ENCODE measurements at regions not wholly inside any gene's neighbourhood (a gene's known extent, or its start where the extent isn't known, plus 50 kb on each side); places are given as distances from the start of the nearest gene placed in this dataset.

DNA sequence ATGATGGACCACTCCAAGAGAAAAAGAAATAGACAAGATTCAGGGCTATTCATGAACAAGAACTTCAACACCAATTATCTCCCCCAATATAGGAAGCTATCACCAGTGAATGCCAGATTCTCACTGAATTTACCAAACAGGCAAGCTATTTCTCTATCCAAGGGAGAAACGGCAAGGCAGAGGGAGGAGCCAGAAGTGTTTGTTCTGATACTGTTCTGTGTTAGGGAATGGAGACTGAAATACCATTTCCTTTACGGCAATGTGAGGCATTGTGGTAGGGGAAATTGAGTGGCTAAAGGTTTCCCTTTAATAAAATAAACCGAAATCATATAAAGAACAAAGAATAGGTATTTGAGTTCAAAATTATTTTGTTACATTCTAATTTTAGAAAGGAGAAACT is 68.0 kb upstream of the ALDH1A1 start:
- Mint-ChIP-seq H3K4me3 (no peak overlapping the region), H3K9me3 (peaks cover 3% of the 10 kb centered on the region), H3K4me1 (ENCODE audit: low read depth) (peaks cover 7% of the 10 kb centered on the region), H3K27me3 (peaks cover 23% of the 10 kb centered on the region), H3K36me3 (ENCODE audit: low read depth) (no peaks in the 10 kb centered on the region), H3K27ac (no peak overlapping the region)
- peaks cover 4% of the 10 kb centered on the region for H3K4me1 ChIP-seq (ENCODE audit: insufficient read depth, low read length)
- DNase-seq, result no peak
- no peaks in the 10 kb centered on the region for H3K36me3 ChIP-seq (ENCODE audit: insufficient read depth, low read length)
- H3K27ac ChIP-seq (ENCODE audit: low read depth in 1 of 2, low read length in 2 of 2), result no peak overlapping the region
- no peaks in the 10 kb centered on the region for H3K27me3 ChIP-seq (ENCODE audit: control insufficient read depth in 1 of 2, insufficient read depth in 2 of 2, low read length in 2 of 2)
- H3K4me3 ChIP-seq (ENCODE audit: low read length), result no peak overlapping the region
- ATAC-seq (ENCODE audit: poor library complexity), result no peak
- no peaks in the 10 kb centered on the region for H3K9me3 ChIP-seq (ENCODE audit: control insufficient read depth in 1 of 2, insufficient read depth in 1 of 2, low read length in 2 of 2)
- no peak for TF ChIP-seq CTCF (IDR thresholded peaks at IDR 0.05)
- intact Hi-C loops (cut with DNase I, micrococcal nuclease), result loop anchor here (5.0 kb wide), 1 partner anchor 984 kb away; no protein-coding TSS in a partner anchor
- CTCF ChIA-PET, result no interaction called here
- POLR2A ChIA-PET, result no interaction called here

DNA sequence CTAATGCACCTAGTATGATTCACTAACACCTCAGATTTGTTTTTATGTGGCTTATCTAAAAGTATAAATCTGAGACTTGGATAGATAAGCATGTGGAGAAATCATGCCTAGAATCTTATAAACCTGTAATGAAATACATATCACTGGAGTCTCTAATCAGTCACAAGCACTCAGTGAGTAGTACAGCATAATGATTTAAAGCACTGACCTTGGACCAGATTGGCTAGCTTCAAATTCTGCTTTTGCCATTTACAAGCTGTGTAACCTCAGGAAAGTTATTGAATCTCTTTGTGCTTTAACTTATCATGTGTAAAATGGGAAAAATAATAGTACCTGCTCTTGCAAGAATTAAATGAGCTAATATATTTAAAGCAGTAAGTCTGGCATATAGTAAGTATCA is 61.2 kb upstream of the ALDH1A1 start:
- CTCF ChIA-PET, result interaction anchor here (1.4 kb wide), 1 partner anchor 9 kb away, joined by 5 read pairs; no protein-coding TSS in a partner anchor
- H3K27ac Mint-ChIP-seq, result no peak overlapping the region
- intact Hi-C loops (cut with DNase I, micrococcal nuclease), result no loop called here
- H3K27me3 Mint-ChIP-seq, result peaks cover 42% of the 10 kb centered on the region
- no peak overlapping the region for H3K4me3 Mint-ChIP-seq
- Histone ChIP-seq H3K27ac (ENCODE audit: low read depth in 1 of 2, low read length in 2 of 2) (no peak overlapping the region), H3K9me3 (ENCODE audit: control insufficient read depth in 1 of 2, insufficient read depth in 1 of 2, low read length in 2 of 2) (no peaks in the 10 kb centered on the region), H3K4me3 (ENCODE audit: low read length) (no peak overlapping the region), H3K36me3 (ENCODE audit: insufficient read depth, low read length) (no peaks in the 10 kb centered on the region), H3K27me3 (ENCODE audit: control insufficient read depth in 1 of 2, insufficient read depth in 2 of 2, low read length in 2 of 2) (peaks cover 0 to 13% of the 10 kb centered on the region in 2 experiments), H3K4me1 (ENCODE audit: insufficient read depth, low read length) (no peaks in the 10 kb centered on the region)
- POLR2A ChIA-PET, result no interaction called here
- ATAC-seq (ENCODE audit: poor library complexity) (no peak), DNase-seq (no peak)
- no peak for TF ChIP-seq CTCF (IDR thresholded peaks at IDR 0.05)
- no peaks in the 10 kb centered on the region for H3K4me1 Mint-ChIP-seq (ENCODE audit: low read depth)
- no peaks in the 10 kb centered on the region for H3K36me3 Mint-ChIP-seq (ENCODE audit: low read depth)
- peaks cover 3% of the 10 kb centered on the region for H3K9me3 Mint-ChIP-seq

GRCh38 chr9:73011956-73012355 is 59.1 kb upstream of the ALDH1A1 start:
- H3K9me3 Mint-ChIP-seq, result no peaks in the 10 kb centered on the region
- no peaks in the 10 kb centered on the region for H3K9me3 ChIP-seq (ENCODE audit: control insufficient read depth in 1 of 2, insufficient read depth in 1 of 2, low read length in 2 of 2)
- H3K4me1 ChIP-seq (ENCODE audit: insufficient read depth, low read length), result no peaks in the 10 kb centered on the region
- H3K27ac Mint-ChIP-seq, result no peak overlapping the region
- CTCF ChIA-PET, result interaction anchor here (1.0 kb wide), 1 partner anchor 10 kb away, joined by 5 read pairs; no protein-coding TSS in a partner anchor
- peaks cover 55% of the 10 kb centered on the region for H3K27me3 Mint-ChIP-seq
- no peak for ATAC-seq (ENCODE audit: poor library complexity)
- POLR2A ChIA-PET, result no interaction called here
- intact Hi-C loops (cut with DNase I, micrococcal nuclease), result no loop called here
- no peak overlapping the region for H3K27ac ChIP-seq (ENCODE audit: low read depth in 1 of 2, low read length in 2 of 2)
- H3K27me3 ChIP-seq (ENCODE audit: control insufficient read depth in 1 of 2, insufficient read depth in 2 of 2, low read length in 2 of 2), result peaks cover 0 to 18% of the 10 kb centered on the region in 2 experiments
- no peak overlapping the region for H3K4me3 ChIP-seq (ENCODE audit: low read length)
- TF ChIP-seq CTCF (IDR thresholded peaks at IDR 0.05), result no peak
- no peak for DNase-seq
- no peak overlapping the region for H3K4me3 Mint-ChIP-seq
- no peaks in the 10 kb centered on the region for H3K4me1 Mint-ChIP-seq (ENCODE audit: low read depth)
- no peaks in the 10 kb centered on the region for H3K36me3 ChIP-seq (ENCODE audit: insufficient read depth, low read length)
- H3K36me3 Mint-ChIP-seq (ENCODE audit: low read depth), result no peaks in the 10 kb centered on the region
